ENCODE measurements at regions not wholly inside any gene's neighbourhood (a gene's known extent, or its start where the extent isn't known, plus 50 kb on each side); places are given as distances from the start of the nearest gene placed in this dataset.
"Not testable (repeated sequence)": the region's sequence is repeated elsewhere in the genome, so short reads cannot be mapped to it uniquely, and the experiment has no call there.

DNA sequence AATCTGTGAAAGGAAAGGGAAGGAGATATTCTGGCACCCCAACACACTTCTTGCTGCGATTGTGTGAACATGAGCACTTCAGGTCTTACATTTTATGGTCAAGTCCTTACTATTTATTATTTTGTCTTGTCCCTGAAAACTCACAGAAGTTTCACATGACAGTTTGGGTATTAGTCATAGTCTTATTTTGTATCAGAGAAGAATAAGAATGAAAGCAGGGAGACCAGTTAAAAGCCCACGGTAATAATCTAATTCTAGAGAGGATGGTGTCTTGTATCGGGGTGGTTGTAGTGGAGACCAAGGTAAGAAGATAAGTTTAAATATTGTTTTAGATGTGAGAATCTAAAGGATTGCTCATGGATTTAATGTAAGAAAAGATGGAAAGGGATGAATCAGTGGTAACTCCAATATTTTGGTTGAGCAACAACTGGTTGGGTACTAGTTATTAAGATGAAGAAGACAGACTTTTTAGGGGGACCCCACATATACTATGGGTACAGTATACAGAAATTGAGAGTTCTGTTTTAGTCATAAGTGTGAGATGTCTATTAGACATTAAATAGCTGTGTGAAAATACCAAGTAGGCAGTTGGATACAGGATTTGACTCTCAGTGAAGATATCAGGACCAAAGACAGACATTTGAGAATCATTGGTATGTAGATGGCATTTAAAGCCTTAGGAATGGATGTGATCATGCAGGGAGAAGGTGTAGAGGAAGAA is 227.6 kb downstream of the MFSD1 start:
- Mint-ChIP-seq H3K4me1 (ENCODE audit: low read depth) (no peaks in the 10 kb centered on the region), H3K27me3 (no peaks in the 10 kb centered on the region), H3K36me3 (no peaks in the 10 kb centered on the region), H3K4me3 (no peak overlapping the region), H3K27ac (no peak overlapping the region), H3K9me3 (peaks cover 4% of the 10 kb centered on the region)
- no peak for DNase-seq
- intact Hi-C loops (cut with micrococcal nuclease): no loop called here
- ChIA-PET POLR2A (no interaction called here), CTCF (no interaction called here)

DNA sequence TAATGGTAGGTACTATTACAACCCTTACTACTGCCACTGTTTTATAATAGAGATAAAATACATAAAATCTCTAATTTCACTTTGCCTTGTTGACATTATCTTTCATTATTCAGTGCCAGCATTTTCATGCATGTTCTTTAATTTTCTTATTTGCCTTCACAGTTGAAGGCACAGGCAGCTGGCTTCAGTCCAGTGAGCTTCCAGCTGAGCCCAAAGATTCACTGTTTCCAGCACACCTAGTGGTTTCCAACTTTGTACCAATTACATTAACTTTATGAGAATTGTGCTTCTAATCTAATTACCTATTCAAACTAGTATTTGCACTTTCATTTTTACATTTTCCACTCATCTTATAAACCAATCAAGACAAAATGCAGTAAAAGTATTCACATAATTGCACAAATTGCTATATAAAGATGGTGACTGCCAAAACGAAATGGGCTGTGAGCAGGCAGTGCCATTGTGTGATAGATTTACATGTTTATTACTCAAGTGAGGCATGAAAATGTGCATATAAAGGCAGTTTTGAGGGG is 228.3 kb downstream of the MFSD1 start:
- no peak overlapping the region for H3K27ac Mint-ChIP-seq
- ChIA-PET POLR2A (no interaction called here), CTCF (no interaction called here)
- intact Hi-C loops (cut with micrococcal nuclease): no loop called here
- DNase-seq: no peak
- H3K36me3 Mint-ChIP-seq: no peaks in the 10 kb centered on the region
- H3K9me3 Mint-ChIP-seq: peaks cover 4% of the 10 kb centered on the region
- no peak overlapping the region for H3K4me3 Mint-ChIP-seq
- no peaks in the 10 kb centered on the region for H3K4me1 Mint-ChIP-seq (ENCODE audit: low read depth)
- H3K27me3 Mint-ChIP-seq: no peaks in the 10 kb centered on the region

DNA sequence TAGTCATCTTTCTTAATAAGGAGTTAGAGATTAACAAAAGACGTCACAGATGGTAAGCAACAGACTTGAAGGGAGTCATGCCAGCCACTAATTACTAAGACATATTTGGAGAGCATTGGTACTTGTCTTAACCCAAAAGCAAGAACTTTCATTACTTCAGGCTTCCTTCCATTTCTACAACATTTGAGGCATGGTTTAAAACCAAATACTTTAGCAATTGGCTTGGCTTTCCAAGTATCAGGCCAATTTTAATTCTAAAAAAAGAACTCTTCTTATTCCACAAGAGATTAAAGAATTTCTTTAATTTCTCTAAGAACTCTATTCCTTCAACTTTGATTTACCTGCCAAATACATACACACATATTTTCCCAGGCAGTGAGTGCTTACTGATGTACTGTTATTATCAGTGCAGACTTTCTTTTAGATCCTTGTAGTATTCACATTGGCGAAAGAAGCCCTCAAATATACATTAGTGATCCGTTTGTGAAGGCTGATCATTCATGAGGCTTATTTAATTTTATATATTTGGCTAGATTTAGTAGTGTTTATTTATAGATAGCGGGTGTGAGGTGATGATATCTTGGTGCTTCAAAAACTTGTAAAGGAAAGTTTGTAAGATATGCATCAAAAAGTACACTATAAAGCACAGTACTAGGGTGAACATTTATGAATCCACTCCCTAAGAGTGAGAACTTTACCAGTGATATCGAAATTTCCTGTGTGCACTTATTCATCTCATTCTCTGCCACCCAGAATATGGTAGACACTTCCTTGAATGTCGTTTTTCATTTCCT is 229.2 kb downstream of the MFSD1 start:
- H3K4me1 Mint-ChIP-seq (ENCODE audit: low read depth): no peaks in the 10 kb centered on the region
- CTCF ChIA-PET: no interaction called here
- no peaks in the 10 kb centered on the region for H3K36me3 Mint-ChIP-seq
- no peak overlapping the region for H3K4me3 Mint-ChIP-seq
- H3K27ac Mint-ChIP-seq: no peak overlapping the region
- intact Hi-C loops (cut with micrococcal nuclease): no loop called here
- DNase-seq: no peak
- H3K27me3 Mint-ChIP-seq: no peaks in the 10 kb centered on the region
- peaks cover 4% of the 10 kb centered on the region for H3K9me3 Mint-ChIP-seq
- POLR2A ChIA-PET: no interaction called here

DNA sequence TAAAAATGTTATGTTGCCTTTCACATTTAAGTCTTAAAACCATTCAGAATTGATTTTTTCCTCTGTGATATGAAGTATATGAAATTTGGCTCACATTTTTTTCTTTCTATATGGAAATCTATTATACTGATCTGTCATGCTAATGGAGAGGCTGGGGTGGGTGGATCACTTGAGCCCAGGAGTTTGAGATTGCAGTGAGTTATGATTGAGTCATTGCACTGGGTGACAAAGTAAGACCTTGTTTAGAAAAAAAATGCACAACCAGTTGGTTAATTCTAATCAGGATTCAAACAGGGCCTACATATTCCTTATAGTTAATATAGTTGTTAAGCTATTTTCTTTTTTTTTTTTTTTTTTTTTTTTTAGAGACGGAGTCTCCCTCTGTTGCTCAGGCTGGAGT is 230.5 kb downstream of the MFSD1 start:
- H3K4me3 Mint-ChIP-seq: no peak overlapping the region
- no peak for DNase-seq
- H3K27me3 Mint-ChIP-seq: no peaks in the 10 kb centered on the region
- H3K27ac Mint-ChIP-seq: no peak overlapping the region
- CTCF ChIA-PET: no interaction called here
- POLR2A ChIA-PET: no interaction called here
- no peaks in the 10 kb centered on the region for H3K4me1 Mint-ChIP-seq (ENCODE audit: low read depth)
- intact Hi-C loops (cut with micrococcal nuclease): no loop called here
- H3K9me3 Mint-ChIP-seq: peaks cover 4% of the 10 kb centered on the region
- H3K36me3 Mint-ChIP-seq: no peaks in the 10 kb centered on the region

DNA sequence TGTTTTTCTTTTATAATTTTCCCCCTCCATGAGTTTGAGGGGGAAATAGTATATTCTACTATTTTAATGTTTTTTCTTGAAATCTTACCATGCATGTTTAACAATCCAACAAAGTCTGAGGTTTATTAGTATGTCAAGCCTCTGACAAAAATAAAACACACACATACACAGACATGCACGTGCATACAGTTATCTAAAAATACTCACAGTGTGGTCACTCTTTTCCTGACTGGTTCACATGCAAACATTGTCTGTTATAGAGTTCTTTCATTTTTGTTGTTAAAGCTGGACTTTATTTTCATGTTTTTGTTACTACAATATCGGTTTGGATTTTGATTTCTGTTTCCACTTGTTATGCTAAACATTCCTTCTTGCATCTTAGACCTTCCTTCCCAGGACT is 236.6 kb downstream of the MFSD1 start:
- Mint-ChIP-seq H3K36me3 (no peaks in the 10 kb centered on the region), H3K4me1 (ENCODE audit: low read depth) (no peaks in the 10 kb centered on the region), H3K9me3 (peaks cover 4% of the 10 kb centered on the region), H3K27me3 (no peaks in the 10 kb centered on the region), H3K4me3 (no peak overlapping the region), H3K27ac (no peak overlapping the region)
- ChIA-PET POLR2A (no interaction called here), CTCF (no interaction called here)
- intact Hi-C loops (cut with micrococcal nuclease): no loop called here
- no peak for DNase-seq

DNA sequence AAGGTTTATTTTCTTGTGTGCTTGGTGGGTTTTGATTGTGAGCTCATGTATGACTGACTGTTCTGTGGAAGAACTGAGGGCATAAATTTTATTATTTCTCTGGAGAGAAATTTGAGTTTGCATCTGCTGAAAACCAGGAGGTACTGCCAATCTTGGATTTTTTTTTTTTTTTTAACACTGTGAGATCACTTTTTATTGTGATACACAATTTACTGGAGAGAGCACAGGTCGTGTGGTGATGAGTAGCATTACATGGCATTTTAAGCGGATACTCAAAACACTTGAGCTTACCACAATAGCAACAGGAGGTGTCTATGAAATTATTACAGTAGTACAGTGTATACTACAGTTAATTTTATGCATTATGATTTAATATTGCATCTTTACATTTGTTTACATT is 237.4 kb downstream of the MFSD1 start:
- Mint-ChIP-seq H3K36me3 (no peaks in the 10 kb centered on the region), H3K9me3 (peaks cover under 1% of the 10 kb centered on the region), H3K27me3 (no peaks in the 10 kb centered on the region), H3K4me1 (ENCODE audit: low read depth) (no peaks in the 10 kb centered on the region), H3K4me3 (no peak overlapping the region), H3K27ac (no peak overlapping the region)
- DNase-seq: no peak
- ChIA-PET CTCF (no interaction called here), POLR2A (no interaction called here)
- intact Hi-C loops (cut with micrococcal nuclease): no loop called here

DNA sequence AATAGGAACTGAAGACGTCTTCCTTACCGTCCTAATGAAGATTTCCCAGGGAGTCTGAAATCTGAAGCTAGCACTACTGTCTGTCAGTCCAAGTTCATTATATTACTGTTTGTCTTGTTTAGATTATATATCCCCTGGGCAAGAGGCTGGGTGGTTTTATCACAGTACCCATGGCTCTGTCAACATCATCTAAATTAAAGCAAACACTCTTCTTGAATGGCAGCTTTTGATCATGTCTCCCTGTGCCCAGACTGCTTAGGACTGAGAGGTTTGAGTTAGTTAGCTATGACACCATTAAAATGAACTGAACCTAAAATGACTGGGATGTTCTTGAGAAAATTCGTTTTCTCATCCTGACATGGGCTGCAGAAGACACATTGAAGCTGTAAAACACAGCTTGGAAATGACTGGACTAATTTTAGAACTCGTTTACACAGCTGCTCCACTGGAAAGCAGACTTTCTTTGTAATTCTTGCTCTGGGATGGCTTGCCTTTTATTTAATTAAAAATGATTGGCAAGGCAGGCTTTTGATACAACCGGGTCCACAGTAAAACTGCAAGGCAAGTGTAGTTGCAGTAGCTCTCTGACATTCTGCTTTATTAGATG is 243.5 kb downstream of the MFSD1 start:
- intact Hi-C loops (cut with micrococcal nuclease): no loop called here
- Mint-ChIP-seq H3K27ac (no peak overlapping the region), H3K4me3 (no peak overlapping the region), H3K27me3 (no peaks in the 10 kb centered on the region), H3K9me3 (no peaks in the 10 kb centered on the region), H3K36me3 (no peaks in the 10 kb centered on the region), H3K4me1 (ENCODE audit: low read depth) (no peaks in the 10 kb centered on the region)
- POLR2A ChIA-PET: no interaction called here
- CTCF ChIA-PET: no interaction called here
- no peak for DNase-seq

DNA sequence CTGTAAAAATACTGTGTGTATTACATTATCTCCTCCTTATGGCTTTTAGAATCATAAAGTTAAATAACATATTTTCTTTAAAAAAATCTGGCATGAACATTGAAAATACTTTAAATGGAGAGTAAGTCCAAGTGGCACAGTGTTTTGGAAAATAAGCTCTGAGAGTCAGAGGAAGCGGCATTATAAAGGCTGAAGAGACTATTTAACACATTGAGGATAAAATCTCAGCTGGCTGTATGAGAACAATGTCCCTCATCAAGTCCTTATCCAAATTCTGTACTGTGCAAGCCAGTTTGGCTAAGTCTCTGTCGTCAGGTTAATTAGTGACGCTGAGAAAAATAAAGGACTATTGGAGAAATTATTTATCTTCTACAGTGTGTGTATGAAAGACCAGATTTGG is 245.5 kb downstream of the MFSD1 start:
- H3K27ac Mint-ChIP-seq: no peak overlapping the region
- no peaks in the 10 kb centered on the region for H3K4me1 Mint-ChIP-seq (ENCODE audit: low read depth)
- DNase-seq: no peak
- intact Hi-C loops (cut with micrococcal nuclease): no loop called here
- ChIA-PET CTCF (no interaction called here), POLR2A (no interaction called here)
- H3K9me3 Mint-ChIP-seq: no peaks in the 10 kb centered on the region
- no peaks in the 10 kb centered on the region for H3K27me3 Mint-ChIP-seq
- H3K36me3 Mint-ChIP-seq: no peaks in the 10 kb centered on the region
- H3K4me3 Mint-ChIP-seq: no peak overlapping the region

DNA sequence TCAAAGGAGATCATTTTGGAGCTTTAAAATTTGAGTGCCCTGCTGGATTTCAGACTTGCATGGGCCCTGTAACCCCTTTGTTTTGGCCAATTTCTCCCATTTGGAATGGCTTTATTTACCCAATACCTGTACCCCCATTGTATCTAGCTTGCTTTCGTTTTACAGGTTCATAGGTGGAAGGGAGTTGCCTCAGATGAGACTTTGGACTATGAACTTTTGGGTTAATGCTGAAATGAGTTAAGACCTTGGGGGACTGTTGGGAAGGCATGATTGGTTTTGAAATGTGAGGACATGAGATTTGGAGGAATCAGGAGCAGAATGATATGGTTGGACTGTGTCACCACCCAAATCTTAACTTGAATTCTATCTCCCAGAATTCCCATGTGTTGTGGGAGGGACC is 250.6 kb downstream of the MFSD1 start:
- POLR2A ChIA-PET; CTCF ChIA-PET; H3K36me3 Mint-ChIP-seq; H3K27ac Mint-ChIP-seq; H3K4me3 Mint-ChIP-seq; H3K27me3 Mint-ChIP-seq; H3K4me1 Mint-ChIP-seq (ENCODE audit: low read depth); intact Hi-C loops (cut with micrococcal nuclease); H3K9me3 Mint-ChIP-seq; DNase-seq: not testable (repeated sequence)

DNA sequence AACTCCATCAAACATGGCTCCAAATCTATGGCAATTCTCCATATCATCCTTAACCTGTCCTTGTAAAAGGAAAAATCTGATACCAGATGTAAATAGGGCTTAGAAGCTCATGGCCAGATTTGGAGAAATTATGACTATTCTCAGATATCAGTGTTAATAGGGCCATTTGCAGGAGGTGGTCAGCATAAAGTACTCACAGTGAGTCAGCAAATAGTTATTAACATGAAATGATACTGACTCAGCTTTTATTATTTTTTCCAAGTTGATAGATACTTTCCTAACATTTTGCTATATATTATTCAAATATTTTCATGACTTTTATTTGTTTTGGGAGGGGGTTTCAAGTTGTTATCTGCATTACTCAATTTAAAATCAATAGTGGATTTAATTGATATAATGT is 255.8 kb downstream of the MFSD1 start:
- no peaks in the 10 kb centered on the region for H3K4me1 Mint-ChIP-seq (ENCODE audit: low read depth)
- no peaks in the 10 kb centered on the region for H3K36me3 Mint-ChIP-seq
- H3K4me3 Mint-ChIP-seq: no peak overlapping the region
- intact Hi-C loops (cut with micrococcal nuclease): no loop called here
- no peaks in the 10 kb centered on the region for H3K9me3 Mint-ChIP-seq
- POLR2A ChIA-PET: no interaction called here
- H3K27me3 Mint-ChIP-seq: no peaks in the 10 kb centered on the region
- no peak overlapping the region for H3K27ac Mint-ChIP-seq
- no peak for DNase-seq
- CTCF ChIA-PET: no interaction called here

DNA sequence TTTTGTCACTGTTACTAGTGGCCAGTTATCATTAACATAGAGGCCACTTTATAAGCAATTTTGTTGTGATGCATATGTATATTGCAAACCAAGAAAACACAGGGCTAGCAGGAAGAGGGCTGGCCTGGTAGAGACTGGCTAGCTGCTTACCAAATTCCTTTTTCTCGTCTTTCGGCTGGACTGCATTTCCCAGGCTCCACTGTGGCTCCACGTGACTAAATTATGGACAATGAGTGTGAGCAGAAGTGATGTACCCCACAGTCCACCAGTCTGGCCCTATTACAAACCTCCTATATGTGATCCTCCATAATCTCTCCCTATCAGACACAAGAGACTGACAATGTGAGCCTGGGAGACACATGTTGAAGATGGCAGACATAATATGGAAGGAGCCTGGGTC is 257.0 kb downstream of the MFSD1 start:
- Mint-ChIP-seq H3K4me1 (ENCODE audit: low read depth) (no peaks in the 10 kb centered on the region), H3K4me3 (no peak overlapping the region), H3K27me3 (no peaks in the 10 kb centered on the region), H3K27ac (no peak overlapping the region), H3K36me3 (no peaks in the 10 kb centered on the region), H3K9me3 (no peaks in the 10 kb centered on the region)
- intact Hi-C loops (cut with micrococcal nuclease): no loop called here
- CTCF ChIA-PET: no interaction called here
- POLR2A ChIA-PET: no interaction called here
- no peak for DNase-seq

DNA sequence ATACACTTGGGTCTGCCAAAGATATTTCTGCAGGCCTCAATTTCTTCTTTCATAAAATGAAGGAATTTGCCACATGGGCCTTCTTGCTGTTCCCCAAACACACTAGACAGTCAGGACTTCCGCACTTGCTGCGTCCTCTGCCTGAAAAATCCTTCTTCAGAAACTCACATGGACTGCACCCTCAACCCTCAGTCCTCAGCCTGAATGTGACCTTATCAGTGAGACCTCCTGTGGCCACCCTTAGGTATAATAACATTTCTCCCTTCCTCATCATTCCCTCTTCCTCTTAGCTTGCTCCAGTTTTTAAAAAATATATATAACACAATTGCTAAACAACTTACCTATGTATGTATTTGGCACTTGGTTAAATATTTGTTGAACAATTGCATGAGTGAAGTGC is 257.5 kb downstream of the MFSD1 start:
- intact Hi-C loops (cut with micrococcal nuclease): no loop called here
- ChIA-PET POLR2A (interaction anchor here (0.7 kb wide), 1 partner anchor 25 kb away, joined by 5 read pairs; no protein-coding TSS in a partner anchor), CTCF (no interaction called here)

More for the DNA sequence above, 257.5 kb downstream of the MFSD1 start:
- no peaks in the 10 kb centered on the region for H3K9me3 Mint-ChIP-seq
- DNase-seq: no peak
- no peak overlapping the region for H3K4me3 Mint-ChIP-seq
- no peaks in the 10 kb centered on the region for H3K4me1 Mint-ChIP-seq (ENCODE audit: low read depth)
- H3K27ac Mint-ChIP-seq: no peak overlapping the region
- H3K36me3 Mint-ChIP-seq: no peaks in the 10 kb centered on the region
- H3K27me3 Mint-ChIP-seq: no peaks in the 10 kb centered on the region

Data from activated CD4-positive, alpha-beta memory T cell treated with anti-CD3 and anti-CD28 coated beads for 36 hours (primary cell).